HEK293T (cell line): ENCODE measurements at regions not wholly inside any gene's neighbourhood (a gene's known extent, or its start where the extent isn't known, plus 50 kb on each side); places are given as distances from the start of the nearest gene placed in this dataset.

Experiments used
- ARNT ChIP-seq: fragments of 450-650 bp; IDR thresholded peaks from 2 replicates; pipeline ENCODE4 v1.6.1; 2017; ENCODE audit warnings: mild to moderate bottlenecking
- BHLHE40 ChIP-seq: fragments of 450-650 bp; IDR thresholded peaks from 2 replicates; pipeline ENCODE4 v1.6.1; 2016; ENCODE audit warnings: mild to moderate bottlenecking, moderate library complexity, borderline replicate concordance
- ELF4 ChIP-seq: fragments of 450-650 bp; IDR thresholded peaks from 2 replicates; pipeline ENCODE4 v1.6.1; 2017; ENCODE audit warnings: antibody characterized with exemption
- FOXA1 ChIP-seq: fragments of 450-650 bp; IDR thresholded peaks from 2 replicates; pipeline ENCODE4 v1.6.1; 2016; ENCODE audit warnings: mild to moderate bottlenecking
- FOXK2 ChIP-seq: fragments of 450-650 bp; IDR thresholded peaks from 2 replicates; pipeline ENCODE4 v1.6.1; 2016; ENCODE audit warnings: mild to moderate bottlenecking
- FOXM1 ChIP-seq: fragments of 450-650 bp; IDR thresholded peaks from 2 replicates; pipeline ENCODE4 v1.6.1; 2017; ENCODE audit warnings: mild to moderate bottlenecking, borderline replicate concordance
- HDGF ChIP-seq: fragments of 450-650 bp; IDR thresholded peaks from 2 replicates; pipeline ENCODE4 v1.6.1; 2017; ENCODE audit warnings: antibody characterized with exemption, borderline replicate concordance
- NFRKB ChIP-seq: fragments of 450-650 bp; IDR thresholded peaks from 2 replicates; pipeline ENCODE4 v1.6.1; 2016; ENCODE audit warnings: mild to moderate bottlenecking, moderate library complexity
- SP1 ChIP-seq: fragments of 450-650 bp; IDR thresholded peaks from 2 replicates; pipeline ENCODE4 v1.6.1; 2017
- SUZ12 ChIP-seq: fragments of 450-650 bp; IDR thresholded peaks from 2 replicates; pipeline ENCODE4 v1.6.1; 2016; ENCODE audit warnings: mild to moderate bottlenecking
- TARDBP ChIP-seq: fragments of 450-650 bp; IDR thresholded peaks from 2 replicates; pipeline ENCODE4 v1.6.1; 2016
- ZNF384 ChIP-seq: fragments of 450-650 bp; IDR thresholded peaks from 2 replicates; pipeline ENCODE4 v1.6.1; 2016

DNA sequence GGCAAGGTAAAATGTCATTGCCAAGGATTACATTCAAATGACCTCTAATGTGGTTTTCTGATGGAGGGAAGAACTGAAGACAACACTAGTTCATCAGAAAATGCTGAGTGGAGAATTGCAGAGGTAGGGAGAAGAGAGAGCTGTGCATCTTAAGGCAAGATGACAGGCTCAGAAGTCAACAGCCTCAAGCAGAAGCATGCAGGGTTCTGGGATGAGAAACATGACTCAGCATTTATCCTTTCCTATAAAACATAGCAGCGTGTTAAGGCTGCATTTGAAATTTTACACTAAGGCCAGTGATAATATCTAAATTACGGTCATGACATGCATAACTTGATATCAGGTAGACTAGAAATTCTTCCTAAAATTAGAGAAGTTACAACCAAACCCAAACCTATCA is 53.7 kb upstream of the DYRK2 start:
- TF ChIP-seq BHLHE40 = no peak
- TF ChIP-seq ARNT = no peak
- TF ChIP-seq ELF4 = no peak
- no peak for TF ChIP-seq SP1
- TF ChIP-seq FOXA1 = no peak
- no peak for TF ChIP-seq HDGF
- no peak for TF ChIP-seq TARDBP
- no peak for TF ChIP-seq FOXM1
- TF ChIP-seq ZNF384 = no peak
- TF ChIP-seq FOXK2 = no peak
- TF ChIP-seq SUZ12 = no peak
- TF ChIP-seq NFRKB = no peak
